NCI-H2107 (cell line): ENCODE measurements at regions not wholly inside any gene's neighbourhood (a gene's known extent, or its start where the extent isn't known, plus 50 kb on each side); places are given as distances from the start of the nearest gene placed in this dataset.
"Not testable (repeated sequence)": the region's sequence is repeated elsewhere in the genome, so short reads cannot be mapped to it uniquely, and the experiment has no call there.

Experiments
- DNase-seq: peaks from one replicate; lab custom pipeline; 2025; lab: John Stamatoyannopoulos, UW

GRCh38 chr4:57173136-57173535 lies 63.0 kb upstream of the IGFBP7 start:
- DNase-seq, result not testable (repeated sequence)

- DNase-seq, result no peak
These were observed 61.9 kb upstream of the IGFBP7 start for GRCh38 chr4:57172065-57172464.

- no peak for DNase-seq
These were observed 58.8 kb upstream of the IGFBP7 start for GRCh38 chr4:57168982-57169381.

GRCh38 chr4:57163530-57164459 lies 53.6 kb upstream of the IGFBP7 start:
- peak; percentile 37 for DNase-seq

GRCh38 chr4:57162499-57163019 lies 52.4 kb upstream of the IGFBP7 start:
- no peak for DNase-seq
